ENCODE measurements at regions not wholly inside any gene's neighbourhood (a gene's known extent, or its start where the extent isn't known, plus 50 kb on each side); places are given as distances from the start of the nearest gene placed in this dataset.
"Not testable (repeated sequence)": the region's sequence is repeated elsewhere in the genome, so short reads cannot be mapped to it uniquely, and the experiment has no call there.

- H3K9ac ChIP-seq (ENCODE audit: low read length in 5 of 5) = no peak overlapping the region
- H3K4me1 ChIP-seq (ENCODE audit: control insufficient read depth in 5 of 5, insufficient read depth in 5 of 5, low read length in 5 of 5) = peaks cover 4 to 19% (median 15%) of the 10 kb centered on the region in 5 donors
- H3K27ac ChIP-seq (ENCODE audit: low read depth, low read length) = no peak overlapping the region
- no peaks in the 10 kb centered on the region for H3K27me3 ChIP-seq (ENCODE audit: control insufficient read depth in 5 of 5, insufficient read depth in 4 of 5, low read length in 5 of 5)
- H3K4me3 ChIP-seq (ENCODE audit: low read depth in 1 of 5, low read length in 5 of 5) = no peak overlapping the region
- H3K9me3 ChIP-seq (ENCODE audit: control insufficient read depth in 5 of 5, low read length in 5 of 5) = no peaks in the 10 kb centered on the region
- no peaks in the 10 kb centered on the region for H3K36me3 ChIP-seq (ENCODE audit: control insufficient read depth in 5 of 5, insufficient read depth in 5 of 5, low read length in 5 of 5)
Measured at GRCh38 chr1:58966917-58967740, 183.3 kb upstream of the JUN start.

DNA sequence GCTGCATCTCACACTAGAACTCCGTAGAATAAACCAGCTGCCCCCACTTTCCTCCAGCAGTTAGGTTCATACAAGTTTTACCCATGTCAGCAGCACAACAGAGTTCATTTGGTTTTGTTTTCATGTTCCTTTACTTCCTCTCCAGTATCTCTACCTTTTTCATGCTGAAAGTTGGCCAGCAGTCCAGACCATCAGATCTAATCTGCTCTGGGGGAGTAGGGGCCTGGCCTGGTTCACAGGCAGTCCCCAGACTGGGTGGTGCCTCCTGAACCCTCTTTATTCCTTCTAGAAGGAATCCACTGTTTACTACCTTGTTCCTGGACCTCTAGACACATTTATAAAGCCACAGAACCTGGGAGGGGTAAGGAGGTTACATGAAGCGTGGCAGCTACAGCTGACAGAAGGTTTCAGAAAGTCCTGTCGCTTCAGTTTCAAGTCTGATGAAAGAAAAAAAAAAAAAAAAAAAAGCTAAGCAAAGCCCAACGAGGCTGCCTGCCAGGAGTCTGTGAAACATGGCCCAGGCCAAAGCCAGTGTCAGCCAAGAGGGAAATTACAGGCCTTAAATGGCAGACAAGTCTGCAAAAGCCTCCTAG, 184.6 kb upstream of the JUN start:
- no peak overlapping the region for H3K4me3 ChIP-seq (ENCODE audit: low read depth in 1 of 5, low read length in 5 of 5)
- H3K4me1 ChIP-seq (ENCODE audit: control insufficient read depth in 5 of 5, insufficient read depth in 5 of 5, low read length in 5 of 5) = peaks cover 4 to 19% (median 15%) of the 10 kb centered on the region in 5 donors
- H3K36me3 ChIP-seq (ENCODE audit: control insufficient read depth in 5 of 5, insufficient read depth in 5 of 5, low read length in 5 of 5) = no peaks in the 10 kb centered on the region
- no peaks in the 10 kb centered on the region for H3K27me3 ChIP-seq (ENCODE audit: control insufficient read depth in 5 of 5, insufficient read depth in 4 of 5, low read length in 5 of 5)
- H3K9me3 ChIP-seq (ENCODE audit: control insufficient read depth in 5 of 5, low read length in 5 of 5) = no peaks in the 10 kb centered on the region
- H3K27ac ChIP-seq (ENCODE audit: low read depth, low read length) = peak overlapping the region; percentile 86
- H3K9ac ChIP-seq (ENCODE audit: low read length in 5 of 5) = peak overlapping the region in 3 of 5 donors; percentile 22 to 68 (median 48)

DNA sequence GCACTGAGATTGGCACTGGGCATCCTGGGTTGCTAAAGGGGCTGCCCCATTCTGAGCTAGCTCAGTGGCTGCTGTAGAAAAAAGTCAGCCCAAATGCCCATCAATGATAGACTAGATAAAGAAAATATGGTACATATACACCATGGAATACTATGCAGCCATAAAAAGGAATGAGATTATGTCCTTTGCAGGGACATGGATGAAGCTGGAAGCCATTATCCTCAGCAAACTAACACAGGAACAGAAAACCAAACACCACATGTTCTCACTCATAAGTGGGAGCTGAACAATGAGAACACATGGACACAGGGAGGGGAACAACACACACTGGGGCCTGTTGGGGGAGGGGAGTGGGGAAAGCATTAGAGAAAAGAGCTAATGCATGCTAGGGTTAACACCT, 185.3 kb upstream of the JUN start:
- H3K27me3 ChIP-seq (ENCODE audit: control insufficient read depth in 5 of 5, insufficient read depth in 4 of 5, low read length in 5 of 5); H3K9ac ChIP-seq (ENCODE audit: low read length in 5 of 5); H3K4me3 ChIP-seq (ENCODE audit: low read depth in 1 of 5, low read length in 5 of 5); H3K9me3 ChIP-seq (ENCODE audit: control insufficient read depth in 5 of 5, low read length in 5 of 5); H3K36me3 ChIP-seq (ENCODE audit: control insufficient read depth in 5 of 5, insufficient read depth in 5 of 5, low read length in 5 of 5): not testable (repeated sequence)
- Histone ChIP-seq H3K27ac (ENCODE audit: low read depth, low read length) (peak overlapping the region; percentile 86), H3K4me1 (ENCODE audit: control insufficient read depth in 5 of 5, insufficient read depth in 5 of 5, low read length in 5 of 5) (peaks cover 4 to 19% (median 15%) of the 10 kb centered on the region in 5 donors)

- Histone ChIP-seq H3K4me1 (ENCODE audit: control insufficient read depth in 5 of 5, insufficient read depth in 5 of 5, low read length in 5 of 5) (peaks cover 4 to 15% (median 12%) of the 10 kb centered on the region in 5 donors), H3K9me3 (ENCODE audit: control insufficient read depth in 5 of 5, low read length in 5 of 5) (no peaks in the 10 kb centered on the region), H3K27me3 (ENCODE audit: control insufficient read depth in 5 of 5, insufficient read depth in 4 of 5, low read length in 5 of 5) (no peaks in the 10 kb centered on the region), H3K36me3 (ENCODE audit: control insufficient read depth in 5 of 5, insufficient read depth in 5 of 5, low read length in 5 of 5) (no peaks in the 10 kb centered on the region), H3K9ac (ENCODE audit: low read length in 5 of 5) (no peak overlapping the region), H3K4me3 (ENCODE audit: low read depth in 1 of 5, low read length in 5 of 5) (no peak overlapping the region), H3K27ac (ENCODE audit: low read depth, low read length) (no peak overlapping the region)
Measured at GRCh38 chr1:58971629-58972140, 187.8 kb upstream of the JUN start.

- no peak overlapping the region for H3K4me3 ChIP-seq (ENCODE audit: low read depth in 1 of 5, low read length in 5 of 5)
- H3K27ac ChIP-seq (ENCODE audit: low read depth, low read length) = no peak overlapping the region
- no peaks in the 10 kb centered on the region for H3K36me3 ChIP-seq (ENCODE audit: control insufficient read depth in 5 of 5, insufficient read depth in 5 of 5, low read length in 5 of 5)
- no peak overlapping the region for H3K9ac ChIP-seq (ENCODE audit: low read length in 5 of 5)
- H3K4me1 ChIP-seq (ENCODE audit: control insufficient read depth in 5 of 5, insufficient read depth in 5 of 5, low read length in 5 of 5) = peaks cover 0 to 13% (median 3%) of the 10 kb centered on the region in 5 donors
- no peaks in the 10 kb centered on the region for H3K9me3 ChIP-seq (ENCODE audit: control insufficient read depth in 5 of 5, low read length in 5 of 5)
- no peaks in the 10 kb centered on the region for H3K27me3 ChIP-seq (ENCODE audit: control insufficient read depth in 5 of 5, insufficient read depth in 4 of 5, low read length in 5 of 5)
Measured at GRCh38 chr1:58975888-58976287, 192.0 kb upstream of the JUN start.

- Histone ChIP-seq H3K9me3 (ENCODE audit: control insufficient read depth in 5 of 5, low read length in 5 of 5) (no peaks in the 10 kb centered on the region), H3K27ac (ENCODE audit: low read depth, low read length) (no peak overlapping the region), H3K4me1 (ENCODE audit: control insufficient read depth in 5 of 5, insufficient read depth in 5 of 5, low read length in 5 of 5) (peaks cover 0 to 13% (median 3%) of the 10 kb centered on the region in 5 donors), H3K36me3 (ENCODE audit: control insufficient read depth in 5 of 5, insufficient read depth in 5 of 5, low read length in 5 of 5) (no peaks in the 10 kb centered on the region), H3K9ac (ENCODE audit: low read length in 5 of 5) (no peak overlapping the region), H3K27me3 (ENCODE audit: control insufficient read depth in 5 of 5, insufficient read depth in 4 of 5, low read length in 5 of 5) (no peaks in the 10 kb centered on the region), H3K4me3 (ENCODE audit: low read depth in 1 of 5, low read length in 5 of 5) (no peak overlapping the region)
Measured at GRCh38 chr1:58976294-58976693, 192.4 kb upstream of the JUN start.

GRCh38 chr1:58977598-58977997, 193.8 kb upstream of the JUN start:
- Histone ChIP-seq H3K36me3 (ENCODE audit: control insufficient read depth in 5 of 5, insufficient read depth in 5 of 5, low read length in 5 of 5) (no peaks in the 10 kb centered on the region), H3K4me3 (ENCODE audit: low read depth in 1 of 5, low read length in 5 of 5) (no peak overlapping the region), H3K27me3 (ENCODE audit: control insufficient read depth in 5 of 5, insufficient read depth in 4 of 5, low read length in 5 of 5) (no peaks in the 10 kb centered on the region), H3K27ac (ENCODE audit: low read depth, low read length) (no peak overlapping the region), H3K9ac (ENCODE audit: low read length in 5 of 5) (no peak overlapping the region), H3K4me1 (ENCODE audit: control insufficient read depth in 5 of 5, insufficient read depth in 5 of 5, low read length in 5 of 5) (peaks cover under 1 to 19% (median 6%) of the 10 kb centered on the region in 5 donors), H3K9me3 (ENCODE audit: control insufficient read depth in 5 of 5, low read length in 5 of 5) (no peaks in the 10 kb centered on the region)

DNA sequence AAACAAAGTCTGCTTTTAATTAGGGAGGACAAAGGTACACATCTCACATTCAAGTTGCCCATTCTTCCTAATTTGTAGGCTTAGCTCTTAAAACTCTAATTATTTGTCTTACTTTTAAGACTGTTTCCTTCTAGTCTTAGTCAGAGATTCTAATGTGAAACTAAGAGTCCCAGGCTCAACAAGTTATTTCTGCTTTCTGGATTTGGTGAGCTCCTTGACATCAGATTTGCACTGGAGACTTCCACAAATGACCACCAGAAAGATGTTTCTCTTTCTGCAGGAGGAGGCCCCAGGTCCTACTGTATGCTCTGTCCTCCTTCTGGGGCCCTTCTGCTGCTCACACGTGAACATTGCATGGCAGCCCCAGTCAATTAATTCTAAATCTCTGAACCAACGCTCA, 194.2 kb upstream of the JUN start:
- Histone ChIP-seq H3K4me3 (ENCODE audit: low read depth in 1 of 5, low read length in 5 of 5) (no peak overlapping the region), H3K27ac (ENCODE audit: low read depth, low read length) (no peak overlapping the region), H3K9ac (ENCODE audit: low read length in 5 of 5) (no peak overlapping the region), H3K36me3 (ENCODE audit: control insufficient read depth in 5 of 5, insufficient read depth in 5 of 5, low read length in 5 of 5) (no peaks in the 10 kb centered on the region), H3K27me3 (ENCODE audit: control insufficient read depth in 5 of 5, insufficient read depth in 4 of 5, low read length in 5 of 5) (no peaks in the 10 kb centered on the region), H3K4me1 (ENCODE audit: control insufficient read depth in 5 of 5, insufficient read depth in 5 of 5, low read length in 5 of 5) (peaks cover 4 to 24% (median 10%) of the 10 kb centered on the region in 5 donors), H3K9me3 (ENCODE audit: control insufficient read depth in 5 of 5, low read length in 5 of 5) (no peaks in the 10 kb centered on the region)

- Histone ChIP-seq H3K27ac (ENCODE audit: low read depth, low read length) (no peak overlapping the region), H3K27me3 (ENCODE audit: control insufficient read depth in 5 of 5, insufficient read depth in 4 of 5, low read length in 5 of 5) (no peaks in the 10 kb centered on the region), H3K9ac (ENCODE audit: low read length in 5 of 5) (no peak overlapping the region), H3K36me3 (ENCODE audit: control insufficient read depth in 5 of 5, insufficient read depth in 5 of 5, low read length in 5 of 5) (no peaks in the 10 kb centered on the region), H3K4me1 (ENCODE audit: control insufficient read depth in 5 of 5, insufficient read depth in 5 of 5, low read length in 5 of 5) (peaks cover 9 to 33% (median 19%) of the 10 kb centered on the region in 5 donors), H3K9me3 (ENCODE audit: control insufficient read depth in 5 of 5, low read length in 5 of 5) (no peaks in the 10 kb centered on the region), H3K4me3 (ENCODE audit: low read depth in 1 of 5, low read length in 5 of 5) (no peak overlapping the region)
Measured at GRCh38 chr1:58979086-58979485, 195.2 kb upstream of the JUN start.

DNA sequence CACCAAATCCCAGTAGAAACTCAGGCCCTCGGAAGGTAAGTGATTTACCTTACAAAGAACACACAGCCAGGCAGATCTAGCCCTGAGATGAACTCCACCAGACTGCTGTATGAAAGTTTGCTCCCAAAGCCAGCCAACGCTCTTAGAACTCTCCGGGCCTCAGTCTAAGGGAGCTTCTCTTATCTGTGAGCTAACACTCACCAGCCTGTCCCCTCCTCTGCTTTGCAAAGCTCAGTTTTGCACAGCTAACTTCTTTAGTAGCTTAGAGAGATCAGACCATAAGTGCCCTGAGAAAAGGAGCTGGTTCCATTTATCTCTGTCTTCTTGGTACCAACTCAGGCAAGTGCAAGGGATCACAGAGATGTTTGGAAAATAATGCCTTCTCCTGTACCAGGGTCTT, 195.8 kb upstream of the JUN start:
- H3K9me3 ChIP-seq (ENCODE audit: control insufficient read depth in 5 of 5, low read length in 5 of 5) = no peaks in the 10 kb centered on the region
- H3K27me3 ChIP-seq (ENCODE audit: control insufficient read depth in 5 of 5, insufficient read depth in 4 of 5, low read length in 5 of 5) = no peaks in the 10 kb centered on the region
- no peak overlapping the region for H3K27ac ChIP-seq (ENCODE audit: low read depth, low read length)
- H3K4me3 ChIP-seq (ENCODE audit: low read depth in 1 of 5, low read length in 5 of 5) = no peak overlapping the region
- peaks cover 9 to 33% (median 19%) of the 10 kb centered on the region in 5 donors for H3K4me1 ChIP-seq (ENCODE audit: control insufficient read depth in 5 of 5, insufficient read depth in 5 of 5, low read length in 5 of 5)
- no peak overlapping the region for H3K9ac ChIP-seq (ENCODE audit: low read length in 5 of 5)
- no peaks in the 10 kb centered on the region for H3K36me3 ChIP-seq (ENCODE audit: control insufficient read depth in 5 of 5, insufficient read depth in 5 of 5, low read length in 5 of 5)

All from subcutaneous abdominal adipose tissue (tissue), 5 donors.